ENCODE measurements at regions not wholly inside any gene's neighbourhood (a gene's known extent, or its start where the extent isn't known, plus 50 kb on each side); places are given as distances from the start of the nearest gene placed in this dataset.

DNA sequence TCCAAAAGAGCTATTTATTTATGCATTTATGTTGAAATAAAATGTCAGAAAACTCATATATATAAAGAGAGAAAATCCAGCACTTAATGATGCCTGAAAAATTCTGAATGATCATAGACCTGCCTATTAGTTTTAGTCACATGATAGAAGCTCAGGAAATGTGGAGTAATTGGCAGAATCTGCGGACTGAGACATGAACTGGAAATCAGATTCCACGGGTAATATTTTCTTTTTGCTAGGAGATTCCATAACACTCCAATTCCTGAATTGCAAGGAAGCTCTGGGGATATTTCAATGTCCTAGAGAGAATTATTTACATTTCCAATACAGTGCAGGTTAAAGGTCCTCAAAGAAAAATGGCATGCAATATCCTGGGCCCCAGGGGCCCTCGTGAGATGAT, 778.8 kb downstream of the SEMA5A start:
- TF ChIP-seq POLR2A (IDR thresholded peaks at IDR 0.05), result no peak
- TF ChIP-seq, protein P1, sequence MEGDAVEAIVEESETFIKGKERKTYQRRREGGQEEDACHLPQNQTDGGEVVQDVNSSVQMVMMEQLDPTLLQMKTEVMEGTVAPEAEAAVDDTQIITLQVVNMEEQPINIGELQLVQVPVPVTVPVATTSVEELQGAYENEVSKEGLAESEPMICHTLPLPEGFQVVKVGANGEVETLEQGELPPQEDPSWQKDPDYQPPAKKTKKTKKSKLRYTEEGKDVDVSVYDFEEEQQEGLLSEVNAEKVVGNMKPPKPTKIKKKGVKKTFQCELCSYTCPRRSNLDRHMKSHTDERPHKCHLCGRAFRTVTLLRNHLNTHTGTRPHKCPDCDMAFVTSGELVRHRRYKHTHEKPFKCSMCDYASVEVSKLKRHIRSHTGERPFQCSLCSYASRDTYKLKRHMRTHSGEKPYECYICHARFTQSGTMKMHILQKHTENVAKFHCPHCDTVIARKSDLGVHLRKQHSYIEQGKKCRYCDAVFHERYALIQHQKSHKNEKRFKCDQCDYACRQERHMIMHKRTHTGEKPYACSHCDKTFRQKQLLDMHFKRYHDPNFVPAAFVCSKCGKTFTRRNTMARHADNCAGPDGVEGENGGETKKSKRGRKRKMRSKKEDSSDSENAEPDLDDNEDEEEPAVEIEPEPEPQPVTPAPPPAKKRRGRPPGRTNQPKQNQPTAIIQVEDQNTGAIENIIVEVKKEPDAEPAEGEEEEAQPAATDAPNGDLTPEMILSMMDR (IDR thresholded peaks at IDR 0.05), result no peak
- H3K27ac ChIP-seq, result no peak overlapping the region
- intact Hi-C loops (cut with DNase I), result no loop called here
- H3K4me1 ChIP-seq, result no peaks in the 10 kb centered on the region
- H3K4me3 ChIP-seq, result no peak overlapping the region
- H3K36me3 ChIP-seq, result no peaks in the 10 kb centered on the region
- 70 to 75% (median 73%) methylated on average over 3 of the region's 3 CpGs for WGBS, 4 donors
- DNase-seq (no peak), ATAC-seq (no peak)
- no peaks in the 10 kb centered on the region for H3K9me3 ChIP-seq
- H3K27me3 ChIP-seq, result no peaks in the 10 kb centered on the region

DNA sequence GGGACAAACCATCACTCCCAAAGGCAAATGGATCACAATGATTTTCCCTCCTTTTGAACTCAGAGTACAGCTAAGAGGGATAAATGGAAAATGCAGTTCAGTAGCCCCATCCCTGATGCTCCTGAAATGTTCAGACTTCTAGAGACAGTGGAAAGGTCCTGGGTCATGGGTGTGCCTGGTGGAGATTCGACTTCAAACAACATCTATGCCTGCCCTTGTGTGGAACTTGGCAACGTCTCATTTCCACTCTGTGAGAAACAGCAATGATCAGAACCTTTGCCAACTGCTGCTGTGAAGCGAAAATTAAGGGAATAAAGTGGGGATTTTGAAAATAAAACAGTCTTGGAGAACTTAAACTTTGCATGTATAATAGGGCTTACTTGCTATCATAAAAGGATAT, 778.1 kb downstream of the SEMA5A start:
- no peak for DNase-seq
- Histone ChIP-seq H3K27me3 (no peaks in the 10 kb centered on the region), H3K9me3 (no peaks in the 10 kb centered on the region), H3K27ac (no peak overlapping the region), H3K36me3 (no peaks in the 10 kb centered on the region), H3K4me1 (no peaks in the 10 kb centered on the region), H3K4me3 (no peak overlapping the region)
- intact Hi-C loops (cut with DNase I), result no loop called here
- WGBS, 4 donors, result 56 to 73% (median 61%) methylated on average over 3 of the region's 3 CpGs
- ATAC-seq, result no peak
- TF ChIP-seq POLR2A (IDR thresholded peaks at IDR 0.05), result no peak
- TF ChIP-seq, protein P1 (IDR thresholded peaks at IDR 0.05), result no peak

DNA sequence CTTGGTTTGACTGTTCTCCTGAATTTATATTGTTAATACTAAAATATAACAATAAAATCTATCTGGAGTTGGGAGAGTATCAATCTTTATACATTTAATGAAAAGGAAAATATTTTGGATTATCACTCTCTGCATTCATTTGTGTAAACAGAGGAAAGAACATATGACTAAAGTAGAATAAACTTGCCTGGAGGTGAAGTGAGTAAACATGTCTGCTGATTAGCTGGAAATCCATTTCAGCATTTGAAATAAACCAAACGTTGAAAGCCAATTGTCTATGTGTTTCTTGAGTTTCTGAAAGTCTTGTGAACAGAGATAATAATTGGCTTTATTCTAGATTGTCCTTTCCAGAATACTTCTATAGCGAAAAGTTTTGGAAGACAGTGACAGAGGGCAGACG, 776.2 kb downstream of the SEMA5A start:
- no peak for TF ChIP-seq POLR2A (IDR thresholded peaks at IDR 0.05)
- TF ChIP-seq, protein P1 (IDR thresholded peaks at IDR 0.05), result no peak
- H3K4me1 ChIP-seq, result no peaks in the 10 kb centered on the region
- WGBS, 4 donors, result 74 to 85% (median 79%) methylated on average over 3 of the region's 3 CpGs
- intact Hi-C loops (cut with DNase I), result no loop called here
- no peak overlapping the region for H3K27ac ChIP-seq
- H3K9me3 ChIP-seq, result no peaks in the 10 kb centered on the region
- no peaks in the 10 kb centered on the region for H3K27me3 ChIP-seq
- no peak overlapping the region for H3K4me3 ChIP-seq
- no peak for ATAC-seq
- no peak for DNase-seq
- H3K36me3 ChIP-seq, result no peaks in the 10 kb centered on the region

DNA sequence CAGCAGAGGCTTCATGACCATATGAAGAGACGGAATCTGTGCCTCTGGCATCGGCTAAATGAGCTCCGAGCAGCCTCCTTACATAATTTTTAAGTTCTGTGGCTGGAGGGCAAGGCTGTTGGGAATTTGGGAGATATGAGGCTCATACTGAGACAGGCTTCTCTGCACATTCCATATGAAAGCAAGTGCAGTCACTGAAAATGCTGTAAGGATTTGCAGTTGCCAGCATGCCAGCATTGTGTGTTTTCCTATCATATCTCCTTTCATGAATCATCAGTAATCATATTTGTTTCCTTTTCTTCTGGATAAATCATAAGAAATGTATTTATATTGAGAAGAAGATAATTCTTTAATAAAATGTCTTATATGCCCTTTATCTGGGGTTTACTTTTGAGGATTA, 775.4 kb downstream of the SEMA5A start:
- H3K27ac ChIP-seq, result no peak overlapping the region
- intact Hi-C loops (cut with DNase I), result no loop called here
- H3K4me3 ChIP-seq, result no peak overlapping the region
- TF ChIP-seq, protein P1 (IDR thresholded peaks at IDR 0.05), result no peak
- TF ChIP-seq POLR2A (IDR thresholded peaks at IDR 0.05), result no peak
- H3K4me1 ChIP-seq, result no peaks in the 10 kb centered on the region
- 61 to 77% (median 67%) methylated on average over 3 of the region's 3 CpGs for WGBS, 4 donors
- H3K9me3 ChIP-seq, result no peaks in the 10 kb centered on the region
- no peak for DNase-seq
- H3K27me3 ChIP-seq, result no peaks in the 10 kb centered on the region
- H3K36me3 ChIP-seq, result no peaks in the 10 kb centered on the region
- ATAC-seq, result no peak

Data from heart left ventricle (tissue), 16 donors.